Right kidney (tissue), 1 donor: ENCODE measurements at regions not wholly inside any gene's neighbourhood (a gene's known extent, or its start where the extent isn't known, plus 50 kb on each side); places are given as distances from the start of the nearest gene placed in this dataset.

Source experiments
- DNase-seq: peaks from one replicate; pipeline ENCODE4 v3.0.0-alpha.2; 2016

DNA sequence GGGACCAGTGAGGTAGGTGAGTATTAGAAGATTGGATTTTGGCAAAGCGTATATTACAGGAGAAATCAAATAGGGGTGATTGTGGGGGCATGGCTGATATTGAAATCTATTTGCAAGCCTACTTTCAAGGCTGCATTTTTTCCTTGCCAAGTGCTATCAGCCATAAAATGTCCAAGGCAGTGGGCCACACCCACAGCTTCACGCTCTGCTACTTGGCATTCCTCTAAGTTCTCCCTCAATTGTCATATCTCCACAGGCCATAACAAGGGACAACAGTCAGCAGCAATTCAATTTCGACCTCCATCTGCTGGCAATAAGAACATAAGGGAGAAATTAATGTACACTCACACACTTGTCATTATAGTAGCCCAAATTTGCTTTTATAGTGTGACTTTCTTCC is 667.1 kb upstream of the PKN2 start:
- no peak for DNase-seq

DNA sequence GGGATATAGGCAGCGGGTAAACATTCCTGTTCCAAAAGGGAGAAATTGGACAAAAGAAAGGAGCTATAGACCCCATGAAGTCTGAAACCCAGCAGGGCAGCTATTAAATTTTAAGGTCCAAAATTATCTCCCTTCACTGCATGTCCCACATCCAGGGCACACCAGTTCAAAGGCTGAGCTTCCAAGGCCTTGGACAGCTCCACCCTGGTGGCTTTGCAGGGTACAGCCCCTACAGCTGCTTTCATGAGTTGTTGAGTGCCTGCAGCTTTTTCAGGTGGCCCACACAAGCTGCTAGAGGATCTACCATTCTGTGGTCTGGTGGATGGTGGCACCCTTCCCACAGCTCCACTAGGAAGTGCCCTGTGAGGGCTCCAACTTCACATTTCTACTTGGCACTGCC is 662.5 kb upstream of the PKN2 start:
- no peak for DNase-seq

DNA sequence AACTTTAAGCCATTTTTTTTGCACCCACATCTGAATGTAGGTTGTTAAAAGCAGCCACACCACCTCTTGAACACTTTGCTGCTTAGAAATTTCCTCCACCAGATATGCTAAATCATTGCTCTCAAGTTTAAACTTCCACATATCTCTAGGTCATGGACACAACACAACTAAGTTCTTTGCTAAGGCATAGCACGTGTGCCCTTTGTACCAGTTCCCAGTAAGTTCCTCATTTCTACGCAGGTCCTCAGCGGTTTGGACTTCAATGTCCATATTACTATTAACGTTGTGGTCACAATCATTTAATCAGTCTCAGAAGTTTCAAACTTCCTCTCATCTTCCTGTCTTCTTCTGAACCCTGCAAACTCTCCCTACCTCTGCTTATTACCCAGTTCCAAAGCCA is 661.6 kb upstream of the PKN2 start:
- DNase-seq: no peak

DNA sequence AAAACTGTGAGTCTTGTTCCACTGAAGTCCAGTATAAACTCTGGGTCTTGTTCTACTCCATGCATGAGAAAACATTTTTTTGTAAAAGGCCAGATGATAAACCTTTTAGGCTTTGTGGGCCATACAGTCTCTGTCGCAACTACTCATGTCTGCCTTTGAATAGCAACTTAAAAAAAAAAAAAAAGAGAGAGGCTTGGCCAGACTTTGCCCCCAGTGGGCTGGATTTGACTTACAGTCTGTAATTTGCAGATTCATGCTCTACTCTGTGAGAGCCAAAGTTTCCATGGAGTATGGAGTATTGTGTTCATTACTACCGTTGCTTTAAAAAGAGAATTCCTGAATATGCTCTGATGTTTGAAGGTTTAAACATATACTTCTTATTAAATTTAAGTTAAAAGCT is 654.9 kb upstream of the PKN2 start:
- DNase-seq: no peak

DNA sequence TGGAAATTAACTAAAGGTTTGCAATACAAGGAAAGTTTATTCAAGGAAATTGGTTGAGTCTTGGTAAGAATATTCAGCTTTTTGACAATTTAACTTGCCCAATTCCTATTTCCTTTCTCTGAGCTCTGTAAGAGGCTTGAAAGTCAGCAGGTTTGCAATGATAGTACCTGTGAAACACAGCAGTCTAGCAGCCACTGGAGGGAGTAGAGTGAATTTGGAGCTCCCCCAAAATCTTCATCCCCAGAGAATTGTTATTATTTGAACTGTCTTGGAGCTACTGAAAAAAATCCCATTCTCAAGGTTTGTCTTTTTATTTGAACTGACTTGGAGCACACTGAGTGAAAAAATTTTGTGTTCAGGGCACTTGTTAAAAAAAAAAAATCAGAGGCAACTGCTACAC is 654.2 kb upstream of the PKN2 start:
- DNase-seq: no peak

DNA sequence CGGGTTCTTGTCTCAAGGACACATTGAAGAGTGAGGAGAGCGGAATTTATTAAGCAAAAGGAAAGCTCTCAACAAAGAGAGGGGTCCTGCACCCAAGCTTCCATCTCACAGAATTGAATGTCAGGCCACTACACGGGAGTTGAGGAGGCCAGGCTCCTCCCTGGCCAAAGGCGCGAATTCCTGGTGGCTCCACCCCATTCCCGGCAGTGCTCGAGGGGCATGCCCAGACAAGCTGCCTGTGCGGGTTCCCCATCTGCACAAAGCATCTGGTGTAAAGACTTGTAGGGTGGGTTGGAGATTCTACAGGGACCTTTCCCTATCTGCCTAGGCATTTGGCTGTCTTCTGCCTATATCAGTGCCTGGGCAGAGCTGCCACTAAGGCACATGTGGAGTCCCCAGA is 648.5 kb upstream of the PKN2 start:
- no peak for DNase-seq

DNA sequence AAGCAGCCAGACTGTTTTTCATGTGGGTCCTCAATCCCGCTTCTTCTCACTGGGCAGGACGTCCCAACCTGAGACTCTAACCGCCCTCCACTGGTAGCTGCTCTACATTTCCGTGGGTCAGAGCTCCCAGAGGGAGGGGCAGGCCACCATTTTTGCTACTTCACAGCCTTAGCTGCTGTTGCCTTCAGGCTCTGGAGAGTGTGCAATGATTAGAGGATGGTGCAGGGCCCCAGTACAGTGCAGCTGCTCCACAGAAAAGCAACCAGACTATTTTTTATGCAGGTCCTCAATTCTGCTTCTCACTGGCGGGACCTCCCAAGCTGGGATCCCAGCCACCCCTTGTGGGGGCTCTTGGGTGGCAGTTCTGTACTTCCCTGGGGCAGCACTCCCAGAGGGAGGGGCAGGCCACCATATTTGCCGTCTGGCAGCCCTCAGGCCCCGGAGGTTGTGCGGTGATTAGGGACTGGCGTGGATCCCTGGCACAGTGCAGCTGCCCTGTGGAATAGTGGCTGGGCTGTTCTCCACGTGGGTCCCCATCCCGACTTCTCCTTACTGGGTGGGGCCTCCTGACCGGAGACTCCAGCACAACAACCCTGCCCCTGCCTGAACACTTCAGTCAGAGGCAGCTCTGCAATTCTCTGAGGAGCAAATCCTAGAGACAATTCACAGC is 647.6 kb upstream of the PKN2 start:
- DNase-seq: no peak

DNA sequence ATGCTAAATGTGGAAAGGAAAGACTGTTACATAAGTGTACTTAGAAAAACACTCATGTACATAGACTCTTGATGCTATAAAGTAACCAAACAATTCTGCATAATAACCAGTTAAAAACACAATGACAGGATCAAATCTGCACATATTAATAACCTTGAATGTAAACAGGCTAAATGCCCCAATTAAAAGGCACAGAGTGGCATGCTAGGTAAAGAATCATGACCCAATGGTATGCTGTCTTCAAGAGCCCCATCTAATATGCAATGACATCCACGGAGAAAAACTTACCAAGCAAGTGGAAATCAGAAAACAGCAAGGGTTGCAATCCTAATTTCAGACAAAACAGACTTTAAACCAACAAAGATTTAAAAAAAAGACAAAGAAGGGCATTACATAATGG is 644.8 kb upstream of the PKN2 start:
- DNase-seq: no peak

DNA sequence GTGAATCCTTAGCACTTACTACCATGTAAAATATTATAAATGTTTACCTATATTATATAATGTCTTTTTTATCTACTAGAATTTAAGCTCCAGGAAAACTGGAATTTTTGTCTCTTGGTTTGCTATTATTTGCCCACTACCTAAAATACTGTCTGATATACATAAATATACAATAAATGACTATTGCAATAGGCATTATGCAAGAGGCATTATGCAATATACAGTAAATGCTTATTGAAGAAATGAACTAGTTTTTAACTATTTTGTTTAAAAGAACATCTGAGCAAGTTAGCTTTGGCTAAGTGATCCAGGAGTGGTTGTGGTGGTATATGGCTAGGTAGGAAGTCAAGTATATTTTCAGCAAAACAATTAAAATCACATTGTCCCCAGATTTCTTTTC is 640.2 kb upstream of the PKN2 start:
- DNase-seq: no peak

DNA sequence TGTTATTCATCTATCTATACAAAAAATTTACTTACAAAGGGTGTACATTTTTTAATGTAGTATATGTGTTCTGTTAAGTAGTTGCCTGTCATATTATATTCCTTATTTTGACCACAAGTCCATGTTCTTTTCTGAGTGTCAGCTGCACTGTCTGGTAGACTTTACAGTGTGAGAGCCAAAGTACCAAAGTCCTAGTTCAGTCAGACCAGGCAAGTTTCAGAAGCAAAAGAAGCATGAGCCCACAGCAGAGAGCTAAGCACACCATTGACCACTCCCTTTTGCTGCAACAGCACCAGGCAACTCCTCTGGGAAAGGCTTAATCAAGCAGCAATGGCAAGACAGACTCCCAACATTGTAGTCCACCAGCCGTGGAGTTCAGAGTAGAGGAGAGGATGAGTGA is 631.9 kb upstream of the PKN2 start:
- DNase-seq: no peak

DNA sequence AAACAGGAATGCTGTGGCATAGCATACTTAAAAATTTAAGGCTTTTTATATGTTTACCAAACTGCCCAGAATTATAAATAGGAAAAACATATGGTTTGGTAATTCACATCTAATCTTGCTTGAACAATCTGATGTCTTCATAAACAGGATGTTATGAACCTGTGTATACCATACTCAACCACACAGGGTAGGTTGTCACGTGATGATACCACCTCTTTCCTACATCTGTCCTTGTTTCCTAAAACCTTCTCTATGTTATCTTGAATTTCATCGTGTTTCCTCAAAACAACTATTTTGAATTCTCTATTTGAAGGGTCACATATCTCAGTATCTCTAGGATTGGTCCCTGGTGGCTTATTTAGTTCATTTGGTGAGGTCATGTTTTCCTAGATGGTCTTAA is 631.0 kb upstream of the PKN2 start:
- no peak for DNase-seq

DNA sequence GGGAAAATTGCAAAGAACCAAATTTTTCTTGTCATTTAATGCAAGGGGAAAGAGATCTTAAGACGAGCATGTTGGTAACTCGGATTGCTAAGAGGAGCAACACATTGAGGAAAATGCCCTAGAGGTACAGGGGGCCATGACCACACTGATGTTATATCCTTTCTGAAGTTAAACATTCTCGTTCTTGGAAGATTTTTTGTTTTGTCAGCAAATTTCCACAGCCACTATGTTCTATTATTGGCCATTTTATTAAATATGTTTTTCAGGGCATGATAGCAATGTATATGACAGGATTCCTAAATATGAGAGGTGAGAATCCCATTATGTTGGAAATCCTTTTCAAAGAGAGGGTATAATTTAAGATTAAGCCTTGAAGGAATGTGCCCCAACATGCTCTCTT is 627.2 kb upstream of the PKN2 start:
- no peak for DNase-seq

DNA sequence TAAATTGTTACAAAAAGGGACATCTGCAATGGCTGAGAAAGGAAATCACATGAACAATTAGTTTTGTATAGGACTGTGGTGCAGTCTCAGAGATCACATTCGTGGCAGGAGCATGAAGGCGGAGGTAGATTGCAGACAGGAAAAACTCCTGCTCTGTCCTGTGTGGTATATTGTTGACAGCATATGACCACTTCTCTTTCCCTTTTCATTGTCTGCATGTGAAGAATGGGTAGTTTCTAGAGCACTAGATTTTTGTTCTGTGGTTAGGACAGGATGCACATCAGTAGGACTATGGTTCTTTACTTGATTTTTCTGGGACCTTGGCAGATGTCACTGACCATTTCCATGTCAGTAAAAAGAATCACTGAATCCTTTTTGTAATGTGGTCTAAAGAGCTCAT is 625.9 kb upstream of the PKN2 start:
- DNase-seq: no peak

DNA sequence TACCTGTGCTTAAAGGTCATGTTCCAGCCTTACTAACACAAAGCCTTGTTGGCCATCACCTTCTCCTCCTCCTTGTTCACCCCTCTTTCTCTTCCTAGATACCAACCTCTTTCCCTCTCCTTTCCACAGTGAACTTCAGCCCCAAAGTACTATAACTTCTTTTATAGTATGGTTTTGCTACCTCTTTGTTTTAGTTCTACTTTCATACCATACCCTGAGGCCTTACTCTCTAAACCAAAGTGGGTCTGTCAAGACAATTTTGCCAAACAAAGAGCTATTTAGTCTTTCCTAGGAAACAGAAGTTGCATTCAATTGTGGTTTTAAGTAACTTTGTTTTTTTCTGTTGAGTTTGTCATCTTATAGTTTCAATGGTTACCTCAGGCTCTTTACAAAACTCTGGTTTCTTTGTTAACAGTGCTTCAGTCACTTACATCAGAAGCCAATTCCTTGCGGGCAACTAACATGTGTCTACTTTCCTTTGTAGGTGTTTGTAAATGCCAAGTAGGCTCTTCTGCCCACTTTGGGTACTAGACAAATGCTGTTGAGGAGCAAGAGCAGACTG is 623.9 kb upstream of the PKN2 start:
- DNase-seq: no peak

DNA sequence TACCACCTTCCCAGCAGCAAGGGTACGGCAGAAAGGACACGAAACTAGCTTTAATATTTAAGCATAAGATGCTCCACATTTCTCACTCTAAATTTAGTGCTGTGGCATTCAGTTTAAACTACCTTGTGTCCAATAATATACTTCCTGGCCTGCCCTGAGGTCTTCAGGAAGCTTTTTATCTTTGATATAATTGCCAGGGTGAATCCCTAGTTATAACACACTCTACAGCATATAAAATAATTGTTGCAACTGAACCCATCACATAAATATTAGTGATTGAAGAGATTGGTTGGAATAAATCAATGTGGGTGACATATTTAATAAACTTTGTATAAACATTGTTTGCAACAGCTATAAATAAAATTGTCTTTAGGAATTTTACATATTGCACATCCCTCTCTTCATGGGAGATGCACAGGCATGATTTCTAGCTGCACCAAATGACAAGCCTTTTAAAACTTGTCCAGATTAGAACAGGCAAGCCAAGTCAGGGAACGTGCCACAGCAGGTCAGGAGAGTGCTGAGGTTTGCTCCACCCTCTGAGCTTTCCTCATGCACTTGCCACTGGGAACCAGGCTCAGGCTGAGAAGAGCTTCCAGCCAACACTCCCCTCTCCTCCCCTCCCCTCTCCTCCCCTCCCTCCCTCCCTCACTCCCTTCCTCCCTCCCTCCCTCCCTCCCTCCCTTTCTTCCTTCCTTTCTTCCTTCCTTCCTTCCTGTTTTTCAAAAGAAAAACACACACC is 623.2 kb upstream of the PKN2 start:
- peak; percentile 8 for DNase-seq

DNA sequence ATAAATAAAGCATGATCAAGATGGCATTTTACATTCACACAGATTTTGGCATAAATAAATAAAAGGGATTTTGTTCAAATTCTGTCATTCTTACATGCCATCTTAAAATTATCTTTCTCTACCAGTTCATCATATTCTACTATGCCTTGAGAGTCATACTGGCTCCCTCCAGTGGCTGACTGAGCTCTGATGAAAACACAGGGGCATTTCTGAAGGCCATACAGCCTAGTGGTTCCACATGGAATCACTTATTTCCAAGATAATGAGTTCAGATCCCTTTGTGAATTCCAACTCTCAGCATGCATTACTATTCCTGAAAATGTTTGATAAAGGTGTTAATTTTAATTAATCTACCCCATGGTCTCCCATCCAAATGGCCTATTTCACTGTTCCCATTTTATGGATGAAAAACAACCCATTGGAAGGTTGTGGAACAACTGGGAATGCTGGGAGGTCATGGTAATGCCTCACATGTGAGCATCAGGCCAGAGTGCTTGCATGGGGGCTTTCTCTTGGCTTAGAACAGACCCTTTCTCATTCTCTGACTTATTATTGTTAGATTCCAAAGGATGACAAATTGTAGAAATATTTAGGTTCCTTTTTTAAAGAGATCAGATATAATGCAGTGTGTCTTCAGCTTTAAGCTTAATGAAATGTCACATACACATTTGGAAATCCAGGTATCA is 622.4 kb upstream of the PKN2 start:
- no peak for DNase-seq

DNA sequence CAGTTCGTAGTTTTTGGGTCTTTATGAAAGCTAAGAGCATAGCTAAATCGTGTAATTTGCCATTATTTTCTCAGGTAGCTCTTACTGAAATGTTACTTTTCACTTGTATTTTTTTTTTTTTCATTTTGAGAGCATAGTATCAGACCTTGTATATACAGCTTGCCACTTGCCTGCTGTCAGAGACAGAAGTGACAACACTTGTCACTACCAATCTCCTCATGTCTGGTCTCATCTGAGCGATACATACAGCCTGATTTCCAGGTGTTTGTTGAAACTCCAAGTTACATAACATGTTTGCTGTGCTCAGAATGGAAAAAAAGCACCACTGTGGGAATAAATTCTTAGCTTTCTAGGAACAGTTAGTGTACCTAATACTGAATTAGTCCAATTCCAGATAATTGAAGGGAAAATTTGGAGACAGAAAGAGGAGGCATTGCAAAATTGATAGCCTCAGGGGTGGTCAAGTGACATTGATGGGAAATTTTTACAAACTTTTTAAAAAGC is 621.4 kb upstream of the PKN2 start:
- no peak for DNase-seq

DNA sequence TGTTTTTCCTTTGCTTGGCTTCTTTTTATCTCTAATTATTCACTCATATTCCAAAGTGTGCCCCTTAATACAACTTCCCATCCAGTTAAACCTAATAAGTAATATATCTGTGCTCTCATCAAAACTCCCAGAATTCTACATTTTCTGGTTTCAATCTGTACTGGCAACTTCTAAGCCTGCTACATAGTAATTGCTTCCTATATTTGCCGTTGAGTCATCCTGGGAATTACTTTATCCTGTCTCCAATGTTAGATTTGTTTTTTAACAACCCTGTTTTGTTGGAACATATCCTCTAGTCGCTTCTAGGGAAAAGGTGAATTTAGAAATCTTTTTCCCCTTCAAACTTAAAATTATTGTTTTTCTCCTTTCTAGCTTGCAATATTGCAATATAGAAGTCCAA is 620.5 kb upstream of the PKN2 start:
- no peak for DNase-seq

DNA sequence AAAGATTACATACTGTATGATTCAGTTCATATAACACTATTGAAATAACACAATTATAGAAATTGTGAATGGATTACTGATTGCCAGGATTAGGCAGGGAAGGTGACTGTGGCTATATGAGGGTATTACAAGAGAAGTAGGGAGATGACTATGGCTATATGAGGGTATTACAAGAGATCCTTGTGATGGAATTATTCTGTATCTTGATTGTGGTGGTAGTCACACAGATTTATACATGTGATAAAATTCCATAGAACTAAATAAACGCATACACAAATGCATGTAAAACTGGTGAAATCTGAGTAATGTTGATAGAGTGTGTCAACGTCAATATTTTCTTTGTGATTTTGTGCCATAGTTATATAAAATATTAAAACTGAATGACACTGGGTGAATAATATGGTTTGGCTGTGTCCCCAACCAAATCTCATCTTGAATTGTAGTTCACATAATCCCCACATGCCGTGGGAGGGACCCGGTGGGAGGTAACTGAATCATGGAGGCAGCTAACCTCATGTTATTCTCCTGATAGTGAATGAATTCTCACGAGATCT is 615.6 kb upstream of the PKN2 start:
- no peak for DNase-seq

DNA sequence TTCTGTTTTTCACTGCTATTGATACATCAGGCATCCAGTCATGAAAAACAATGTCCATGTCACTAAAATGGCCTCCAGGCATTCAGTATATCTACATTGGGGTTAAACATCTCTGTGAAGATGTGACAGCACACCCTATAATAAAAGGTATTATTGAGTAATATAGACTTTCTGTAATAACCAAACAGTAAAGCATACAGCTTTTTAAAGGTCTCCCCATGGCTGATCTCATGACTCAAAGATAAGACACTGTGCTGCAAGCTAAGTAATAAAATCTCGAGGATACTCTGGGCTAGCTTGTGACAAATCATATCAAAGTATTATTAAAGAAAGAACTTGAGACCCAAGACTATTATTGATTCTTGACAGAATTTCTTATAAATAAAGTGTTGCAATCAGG is 613.1 kb upstream of the PKN2 start:
- DNase-seq: no peak

DNA sequence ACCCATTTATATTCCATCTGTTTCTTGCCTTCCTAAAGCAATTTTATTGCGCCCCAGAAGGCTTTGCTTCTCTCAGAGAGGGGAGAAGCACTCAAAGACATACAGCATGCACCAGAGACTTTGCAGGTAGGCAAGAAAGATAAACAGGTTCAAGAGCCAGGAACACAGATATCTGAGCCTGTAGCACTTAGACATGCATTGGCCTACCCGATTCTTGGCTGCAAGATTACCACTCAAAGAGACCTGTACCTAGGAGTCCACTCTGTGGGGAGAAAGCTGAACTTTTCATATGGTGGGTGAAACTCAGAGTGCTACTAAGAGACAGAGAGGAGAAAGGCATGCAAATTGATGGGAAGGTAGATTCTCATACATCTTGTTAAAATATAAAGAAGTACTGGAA is 609.4 kb upstream of the PKN2 start:
- no peak for DNase-seq

DNA sequence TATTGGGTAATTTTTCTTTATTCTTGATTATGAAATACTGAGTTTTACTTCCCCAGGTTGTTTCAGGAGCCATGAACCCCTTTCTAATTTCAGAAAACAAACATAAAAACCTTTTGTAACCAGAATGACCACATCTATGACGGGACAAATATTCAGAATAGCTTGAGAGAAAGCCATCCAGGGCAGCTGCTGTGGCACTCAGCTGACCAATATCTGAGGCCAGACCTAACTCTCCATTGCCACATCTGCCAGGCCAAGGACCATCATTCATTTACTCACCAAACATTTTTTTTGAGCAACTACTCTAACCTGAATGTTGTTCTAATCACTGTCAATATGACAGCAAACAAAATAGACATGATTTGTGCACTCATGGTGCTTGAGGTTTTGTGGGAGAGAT is 608.3 kb upstream of the PKN2 start:
- no peak for DNase-seq

DNA sequence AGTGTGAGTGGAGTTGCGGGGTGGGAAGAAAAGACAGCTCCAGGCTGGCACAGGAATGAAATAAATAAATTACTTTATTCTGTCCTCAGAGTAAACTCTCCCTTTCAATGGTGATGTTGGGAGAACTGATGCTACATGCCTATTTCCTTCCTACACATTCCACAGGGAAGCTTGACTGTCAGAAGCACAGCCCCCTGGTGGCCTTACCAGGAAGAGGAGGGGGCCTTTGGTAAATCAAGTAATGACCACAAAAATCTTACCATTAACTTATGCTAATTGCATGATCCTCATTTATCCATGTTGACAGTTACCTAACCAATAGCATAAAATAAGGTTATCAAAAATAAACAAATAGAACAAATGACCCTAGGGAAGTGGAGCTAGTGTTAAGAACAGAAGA is 605.0 kb upstream of the PKN2 start:
- DNase-seq: no peak
